EL (cell line): ENCODE measurements at regions not wholly inside any gene's neighbourhood (a gene's known extent, or its start where the extent isn't known, plus 50 kb on each side); places are given as distances from the start of the nearest gene placed in this dataset.

Experiments used
- DNase-seq: peaks from one replicate; pipeline ENCODE4 v3.0.0-alpha.2; 2016

DNA sequence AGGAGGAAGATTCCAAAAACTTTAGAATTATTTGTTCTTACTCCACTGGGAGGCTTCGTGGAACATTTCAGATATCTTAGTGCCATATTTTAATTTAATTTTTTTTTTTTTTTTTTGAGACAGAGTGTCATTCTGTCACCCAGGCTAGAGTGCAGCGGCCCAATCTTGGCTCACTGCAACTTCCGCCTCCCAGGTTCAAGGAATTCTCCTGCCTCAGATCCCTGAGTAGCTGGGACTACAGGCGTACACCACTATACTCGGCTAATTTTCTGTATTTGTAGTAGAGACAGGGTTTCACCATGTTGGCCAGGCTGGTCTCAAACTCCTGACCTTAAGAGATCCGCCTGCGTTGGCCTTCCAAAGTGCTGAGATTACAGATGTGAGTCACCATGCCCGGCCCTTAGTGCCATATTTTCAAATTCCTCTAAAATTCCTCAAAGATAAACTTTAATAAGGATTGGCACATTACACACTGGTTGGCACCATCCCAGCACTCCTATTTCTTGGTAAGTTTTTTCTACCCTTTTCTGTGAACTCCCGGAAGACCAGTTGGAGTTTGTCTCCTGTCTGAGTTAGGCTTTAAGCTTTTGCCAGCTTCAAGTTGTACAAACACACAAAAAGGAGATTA is 693.7 kb downstream of the MCTP2 start:
- DNase-seq: no peak

DNA sequence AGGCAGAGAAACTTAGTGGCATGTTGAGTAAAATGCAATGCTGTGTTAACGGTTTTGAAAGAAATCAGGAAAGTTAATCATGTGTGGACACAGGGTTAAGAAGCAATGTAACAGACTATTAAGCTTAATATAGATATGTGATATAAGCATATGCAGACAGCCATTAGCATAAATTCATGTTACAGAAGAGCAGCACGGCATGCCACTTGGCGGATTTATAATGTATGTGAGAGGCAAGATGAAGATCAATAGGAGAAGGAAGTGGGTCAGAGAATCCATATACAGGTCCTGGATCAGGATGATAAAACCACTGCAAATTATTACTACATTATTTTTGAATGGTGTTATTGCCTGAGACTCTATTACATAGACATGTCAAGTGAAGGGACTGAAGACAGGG is 694.3 kb downstream of the MCTP2 start:
- DNase-seq: no peak

DNA sequence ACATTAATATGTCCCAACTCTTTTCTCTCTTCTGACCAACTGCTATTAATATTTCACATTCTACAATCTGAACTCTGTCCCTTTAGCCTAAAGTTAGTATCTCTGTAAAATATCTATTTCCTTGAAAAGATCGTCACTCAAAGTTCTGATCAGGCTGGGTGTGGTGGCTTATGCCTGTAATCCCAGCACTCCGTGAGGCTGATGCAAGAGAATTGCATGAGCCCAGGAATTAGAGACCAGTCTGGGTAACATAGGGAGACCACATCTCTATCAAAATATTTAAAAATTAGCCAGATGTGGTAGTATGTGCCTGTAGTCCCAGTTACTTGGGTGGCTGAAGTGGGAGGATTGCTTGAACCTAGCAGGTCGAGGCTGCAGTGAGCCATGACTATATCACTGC is 695.6 kb downstream of the MCTP2 start:
- no peak for DNase-seq

DNA sequence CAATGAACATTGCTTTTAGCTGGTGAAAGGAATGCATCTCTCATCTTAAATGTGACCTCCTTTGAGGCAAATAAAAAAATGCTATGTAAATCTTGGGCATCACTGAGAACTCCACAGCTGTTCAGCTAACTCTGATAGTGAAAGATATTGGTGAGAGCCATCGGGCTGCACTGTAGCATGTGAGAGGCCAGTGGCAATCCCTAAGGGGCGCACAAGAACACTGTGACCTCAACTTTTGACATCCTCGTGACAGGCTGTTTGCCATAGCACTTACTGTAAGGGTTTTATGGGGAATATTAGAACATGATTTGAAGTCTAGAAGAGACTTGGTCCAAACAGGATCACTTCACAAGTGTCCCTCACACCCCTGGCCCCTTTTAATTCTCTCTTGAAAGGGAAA is 697.9 kb downstream of the MCTP2 start:
- DNase-seq: no peak

DNA sequence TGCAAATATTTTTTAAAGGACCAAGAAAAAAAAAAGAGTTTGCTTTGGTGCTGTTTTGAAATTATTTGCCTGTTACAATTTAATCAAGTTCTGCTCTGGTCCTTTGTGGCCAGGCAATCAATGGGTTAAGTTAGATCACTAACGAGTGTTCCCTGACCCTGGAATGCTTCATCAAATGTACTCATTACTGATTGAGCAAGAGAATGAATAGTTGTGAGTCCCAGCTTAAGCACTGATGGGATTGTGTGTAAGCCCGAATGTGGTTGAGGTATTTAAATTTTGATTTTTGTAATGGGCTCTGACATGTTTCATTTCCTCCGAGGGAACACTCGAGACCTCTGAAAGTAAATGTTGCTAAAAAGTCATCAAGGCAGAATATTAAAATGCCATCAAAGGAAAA is 699.1 kb downstream of the MCTP2 start:
- DNase-seq: no peak

DNA sequence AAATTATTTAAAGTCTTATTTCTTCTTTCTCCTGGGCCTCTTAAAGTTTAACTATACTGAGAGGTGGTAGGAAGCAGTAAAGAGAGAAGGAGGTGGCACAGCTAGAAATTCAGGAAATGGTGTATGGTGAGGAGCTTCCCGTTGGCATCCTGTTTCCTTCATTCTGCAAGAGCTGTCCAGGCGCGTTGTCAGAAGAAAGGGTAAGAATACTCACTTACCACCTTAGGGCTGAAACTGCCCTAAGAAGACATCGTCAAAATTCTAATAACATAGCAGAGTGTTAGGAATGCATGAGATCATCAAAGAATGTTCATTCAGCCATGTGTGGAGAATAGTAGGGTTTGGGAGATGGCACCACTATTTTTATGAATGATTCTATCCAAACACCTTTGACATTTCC is 699.6 kb downstream of the MCTP2 start:
- no peak for DNase-seq

DNA sequence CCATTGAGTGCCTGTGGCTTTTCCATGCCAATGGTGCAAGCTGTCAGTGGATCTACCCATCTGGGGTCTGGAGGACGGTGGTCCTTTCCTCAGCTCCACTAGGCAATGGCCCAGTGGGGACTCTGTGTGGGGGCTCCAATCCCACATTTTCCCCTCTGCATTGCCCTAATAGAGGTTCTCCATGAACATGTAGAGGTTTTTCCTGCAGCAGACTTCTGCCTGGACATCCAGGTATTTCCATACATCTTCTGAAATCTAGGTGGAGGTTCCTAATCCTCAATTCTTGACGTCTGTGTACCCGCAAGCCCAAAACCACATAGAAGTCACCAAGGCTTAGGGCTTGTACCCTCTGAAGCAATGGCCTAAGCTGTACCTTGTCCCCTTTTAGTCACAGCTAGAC is 703.1 kb downstream of the MCTP2 start:
- no peak for DNase-seq

DNA sequence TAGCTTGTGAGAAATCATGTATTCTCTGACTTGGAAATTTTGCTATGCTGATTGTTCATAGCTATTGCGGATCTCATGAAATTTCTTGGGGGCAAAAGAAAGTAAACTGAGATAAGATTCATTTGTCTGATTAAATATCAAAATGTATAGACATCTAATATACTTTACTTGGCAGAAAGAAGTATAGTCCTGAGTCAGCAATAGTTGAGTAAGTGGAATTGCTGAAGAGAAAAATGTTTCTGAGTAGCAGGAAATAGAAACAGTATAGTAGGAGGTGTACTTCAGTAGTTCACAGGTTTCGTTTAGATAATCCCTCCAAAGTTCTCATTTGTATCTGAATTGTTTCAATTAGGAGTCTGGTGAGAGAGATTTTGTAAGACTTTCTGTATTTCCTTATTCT is 705.9 kb downstream of the MCTP2 start:
- DNase-seq: no peak

DNA sequence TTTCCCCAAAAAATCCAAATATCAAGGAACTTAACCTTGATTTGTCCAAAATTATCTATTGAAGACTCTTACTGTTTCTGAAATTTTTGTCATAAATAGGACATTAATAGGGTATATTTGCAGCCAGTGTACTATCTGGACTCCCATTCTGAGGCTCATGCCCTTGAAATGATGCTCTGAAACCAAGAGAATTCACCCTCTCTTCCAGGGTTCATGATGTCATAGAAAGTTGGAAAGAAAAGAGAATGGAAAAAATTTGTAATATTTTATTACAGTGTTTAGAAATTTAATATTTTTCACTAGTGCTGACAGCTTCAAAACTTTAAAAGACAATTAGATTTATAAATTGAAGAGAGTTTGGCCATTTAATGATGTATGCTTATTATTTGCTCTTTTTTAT is 712.5 kb downstream of the MCTP2 start:
- no peak for DNase-seq

DNA sequence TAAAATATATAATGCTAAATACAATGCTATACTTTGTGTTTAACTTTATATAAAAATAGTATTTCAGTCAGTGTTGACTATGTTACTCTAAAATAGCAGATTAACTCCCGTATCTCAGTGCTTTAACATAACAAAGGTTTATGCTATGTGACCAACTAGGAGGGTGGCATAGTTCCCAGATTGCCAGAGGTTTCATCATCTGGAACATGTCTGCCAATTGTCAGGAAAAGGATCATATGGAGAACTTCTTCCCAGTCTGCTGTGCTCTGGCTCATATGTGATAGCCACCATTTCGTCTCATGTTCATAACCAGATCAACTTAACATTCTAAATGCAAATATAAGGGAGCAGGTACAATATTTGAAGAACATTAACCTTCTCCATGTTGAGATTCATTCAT is 720.2 kb downstream of the MCTP2 start:
- no peak for DNase-seq

DNA sequence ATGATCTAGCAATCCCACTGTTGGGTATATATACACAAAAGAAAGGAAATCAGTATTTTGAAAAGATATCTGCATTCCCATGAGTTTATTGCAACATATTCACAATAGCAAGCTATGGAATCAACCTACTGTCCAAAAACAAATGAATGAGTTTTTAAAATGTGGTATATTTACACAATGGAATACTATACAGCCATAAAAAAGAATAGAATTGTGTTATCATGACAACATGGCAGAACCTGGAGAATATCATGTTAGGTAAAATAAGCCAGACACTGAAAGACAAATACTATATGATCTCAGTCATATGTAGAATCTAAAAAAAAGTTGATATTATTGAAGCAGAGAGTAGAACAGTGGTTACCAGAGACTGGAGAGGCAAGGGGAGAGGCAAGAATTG is 732.6 kb downstream of the MCTP2 start:
- no peak for DNase-seq

DNA sequence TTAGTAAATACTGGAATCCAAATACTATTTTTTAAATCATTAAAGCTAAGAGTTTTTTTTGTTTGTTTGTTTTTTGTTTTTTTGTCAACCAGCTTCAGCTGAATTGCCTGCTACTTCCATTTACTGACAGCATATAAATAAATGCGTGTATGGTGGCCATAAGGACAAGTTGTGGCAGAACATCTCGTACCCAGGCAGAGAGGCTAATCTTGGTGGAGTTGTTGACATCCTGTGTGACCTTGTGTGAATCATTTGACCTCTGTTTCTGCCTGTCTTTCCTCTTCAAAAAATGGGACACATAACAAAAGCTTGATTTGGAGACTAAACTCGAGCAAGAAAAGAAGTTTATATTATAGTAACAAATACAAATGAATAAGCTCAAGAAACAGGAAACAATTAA is 734.2 kb downstream of the MCTP2 start:
- DNase-seq: peak; percentile 5

DNA sequence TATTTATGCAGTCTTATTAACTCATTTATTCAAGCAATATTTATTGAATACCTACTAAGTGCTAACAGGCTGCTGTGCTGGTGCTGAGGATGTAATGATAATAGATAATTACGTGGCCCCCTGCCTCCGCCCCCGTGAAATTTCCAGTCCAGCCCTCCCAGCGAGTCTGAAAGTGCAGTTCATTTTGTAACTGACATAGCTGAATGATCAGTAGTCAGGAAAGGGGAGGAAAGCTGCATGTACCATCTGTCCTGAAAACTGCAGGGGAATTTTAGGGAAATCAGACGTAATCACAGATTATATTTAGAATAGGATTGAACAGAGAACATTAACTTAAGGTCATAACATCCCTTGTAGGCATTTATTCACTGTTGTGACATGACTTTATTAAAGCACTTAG is 736.8 kb downstream of the MCTP2 start:
- no peak for DNase-seq

DNA sequence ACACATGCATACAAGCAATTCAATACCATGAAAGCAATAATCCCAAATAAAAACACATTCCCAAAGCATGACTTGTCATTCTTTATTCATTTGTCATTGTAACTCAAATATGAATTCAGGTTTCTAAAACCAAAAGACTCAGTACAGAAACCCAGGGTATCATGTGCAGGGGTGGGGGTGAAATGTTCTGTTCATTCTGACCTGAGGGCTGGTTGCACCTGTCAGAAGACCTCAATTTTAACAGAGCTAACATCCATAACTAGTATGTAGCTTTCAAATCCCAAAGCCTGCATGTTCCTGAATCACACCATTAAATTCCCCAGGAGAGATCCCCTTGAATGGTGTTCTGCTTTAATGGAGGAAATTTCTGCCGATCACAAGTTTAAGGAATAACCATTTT is 738.7 kb downstream of the MCTP2 start:
- no peak for DNase-seq

DNA sequence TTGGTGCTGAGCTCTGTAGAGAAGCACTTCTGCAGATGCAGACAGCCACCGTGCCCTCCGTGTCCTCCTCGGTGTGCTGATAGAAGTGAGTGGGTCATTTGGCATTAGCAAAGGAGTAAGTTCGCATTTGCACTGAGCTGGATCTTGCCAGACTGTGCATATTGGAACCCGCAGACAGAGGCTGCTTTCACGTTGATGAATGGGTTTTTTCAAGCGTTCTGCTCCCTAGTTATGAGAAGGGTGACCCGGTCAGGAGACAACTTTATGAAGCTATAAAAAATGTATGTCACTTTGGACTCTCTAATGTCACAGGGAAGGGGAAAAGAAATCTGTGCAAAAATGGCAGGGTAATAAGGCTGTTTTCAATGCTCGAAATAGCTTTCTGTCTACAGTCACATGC is 739.4 kb downstream of the MCTP2 start:
- no peak for DNase-seq

DNA sequence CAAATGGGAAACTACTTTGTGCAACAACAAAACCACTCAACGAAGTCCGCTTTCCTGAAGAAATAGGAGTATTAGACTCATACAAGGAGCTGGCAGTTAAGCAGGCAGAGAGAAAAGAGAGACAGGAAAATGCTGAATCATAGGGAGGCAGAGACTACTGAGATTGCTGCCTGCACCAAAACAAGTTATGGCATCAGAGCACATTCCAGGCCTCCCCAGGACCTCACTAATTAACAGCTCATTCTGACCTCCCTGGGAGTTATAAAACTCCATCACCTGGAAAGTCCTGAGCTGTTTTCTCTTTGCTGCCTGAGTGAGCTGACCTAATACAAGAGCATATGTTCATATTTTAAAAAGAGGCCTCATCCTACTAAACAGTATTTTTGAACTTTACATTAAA is 741.0 kb downstream of the MCTP2 start:
- DNase-seq: peak; percentile 2

DNA sequence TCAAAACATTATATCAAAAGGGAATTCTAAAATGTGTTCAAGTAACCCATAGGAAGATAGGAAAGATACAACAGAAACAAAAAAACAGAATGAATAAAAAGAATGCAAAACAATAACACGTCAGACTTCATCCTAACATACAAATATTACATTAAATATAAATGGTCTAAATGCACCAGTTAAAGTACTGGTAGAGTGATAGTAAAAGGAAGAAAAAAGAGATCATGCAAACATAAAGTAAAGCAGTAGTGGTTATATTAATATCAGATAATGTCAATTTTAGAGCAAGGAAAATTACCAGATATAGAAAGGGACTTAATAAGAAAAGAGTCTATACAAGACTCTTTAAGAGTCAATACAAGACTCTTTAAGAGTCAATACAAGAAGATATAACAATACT is 755.7 kb downstream of the MCTP2 start:
- DNase-seq: no peak

DNA sequence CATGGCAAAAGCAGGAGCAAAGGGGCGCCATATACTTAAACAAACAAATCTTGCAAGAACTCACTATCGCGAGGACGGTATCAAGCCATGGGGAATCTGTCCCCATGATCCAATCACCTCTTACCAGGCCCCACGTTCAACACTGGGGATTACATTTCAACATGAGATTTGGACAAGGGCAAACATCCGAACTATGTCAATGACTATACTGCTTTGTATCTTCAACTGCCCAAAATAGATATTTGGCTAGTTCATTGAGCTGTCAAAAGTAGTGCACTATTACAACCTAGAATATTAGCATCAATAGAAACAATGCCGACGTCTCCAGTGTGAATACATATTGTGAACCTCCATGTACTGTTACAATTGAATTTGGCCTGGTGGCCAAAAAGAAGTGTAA is 760.4 kb downstream of the MCTP2 start:
- no peak for DNase-seq

DNA sequence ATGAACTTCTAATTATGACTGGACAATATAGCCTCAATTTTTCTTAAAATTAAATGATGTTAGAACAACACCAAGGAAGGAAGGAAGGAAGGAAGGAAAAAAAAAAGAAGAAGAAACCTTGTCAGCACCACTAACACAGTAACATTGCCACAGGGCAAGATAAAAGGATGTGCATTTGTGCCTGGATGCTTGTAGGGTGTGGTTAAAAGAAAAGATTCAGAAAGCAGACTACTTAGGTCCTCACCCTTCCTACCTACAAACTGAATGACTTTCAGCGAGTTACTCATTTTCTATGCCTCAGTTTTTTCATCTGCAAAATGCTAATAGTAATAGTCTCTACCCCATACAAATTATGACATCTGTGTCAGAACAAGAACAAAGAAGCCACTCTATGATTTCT is 778.3 kb downstream of the MCTP2 start:
- no peak for DNase-seq

DNA sequence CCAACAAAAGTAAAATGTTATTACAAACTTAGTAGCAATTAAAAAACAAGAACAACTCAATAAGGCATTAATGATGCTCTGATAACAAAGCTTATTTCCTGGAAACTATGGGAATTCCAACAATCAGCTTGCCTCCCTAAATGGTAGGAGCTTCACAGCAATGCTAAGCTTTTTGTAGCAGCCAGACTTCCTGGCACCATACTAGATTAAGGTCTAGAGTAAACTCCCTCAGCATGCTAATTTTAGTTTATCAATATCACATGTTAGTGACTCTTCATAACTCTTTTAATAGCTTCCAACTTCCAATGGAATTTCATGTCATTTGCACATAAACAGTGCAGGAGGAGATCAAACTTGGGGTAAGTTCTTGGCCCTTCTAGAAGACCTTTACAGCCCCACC is 782.0 kb downstream of the MCTP2 start:
- no peak for DNase-seq

DNA sequence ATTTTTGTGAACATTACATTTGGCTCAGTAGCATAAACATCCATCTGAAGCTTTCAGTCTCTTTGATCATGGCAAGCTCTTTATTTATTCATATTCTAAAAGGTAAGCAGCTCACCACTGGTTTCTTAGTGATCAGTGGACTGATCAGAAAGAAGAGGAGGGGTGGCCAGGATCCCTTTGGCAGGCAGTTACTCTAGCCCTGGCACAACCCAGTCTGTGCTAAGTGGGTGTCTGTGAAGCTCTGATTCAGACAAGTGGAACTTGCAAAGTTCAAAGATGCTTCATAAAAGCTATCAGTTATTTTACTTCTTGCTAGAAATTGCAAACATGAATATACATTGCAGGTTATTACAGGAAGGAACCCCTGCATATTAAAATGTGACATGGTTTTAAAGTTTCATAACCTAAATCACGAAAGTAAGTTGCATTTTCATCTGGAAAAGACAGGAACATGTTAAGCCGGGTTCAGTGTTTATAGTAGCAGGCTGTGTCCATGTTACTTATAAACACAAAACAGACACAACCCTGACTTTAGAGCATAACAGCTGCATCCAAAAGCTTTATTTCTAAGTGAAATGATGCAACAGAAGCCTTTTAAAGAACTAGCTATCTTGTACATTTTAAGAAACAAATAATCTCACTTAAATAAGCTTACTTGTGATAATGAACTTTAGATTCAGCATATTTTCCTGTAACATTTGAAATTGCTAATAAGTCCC is 785.3 kb downstream of the MCTP2 start:
- peak; percentile 23 for DNase-seq

DNA sequence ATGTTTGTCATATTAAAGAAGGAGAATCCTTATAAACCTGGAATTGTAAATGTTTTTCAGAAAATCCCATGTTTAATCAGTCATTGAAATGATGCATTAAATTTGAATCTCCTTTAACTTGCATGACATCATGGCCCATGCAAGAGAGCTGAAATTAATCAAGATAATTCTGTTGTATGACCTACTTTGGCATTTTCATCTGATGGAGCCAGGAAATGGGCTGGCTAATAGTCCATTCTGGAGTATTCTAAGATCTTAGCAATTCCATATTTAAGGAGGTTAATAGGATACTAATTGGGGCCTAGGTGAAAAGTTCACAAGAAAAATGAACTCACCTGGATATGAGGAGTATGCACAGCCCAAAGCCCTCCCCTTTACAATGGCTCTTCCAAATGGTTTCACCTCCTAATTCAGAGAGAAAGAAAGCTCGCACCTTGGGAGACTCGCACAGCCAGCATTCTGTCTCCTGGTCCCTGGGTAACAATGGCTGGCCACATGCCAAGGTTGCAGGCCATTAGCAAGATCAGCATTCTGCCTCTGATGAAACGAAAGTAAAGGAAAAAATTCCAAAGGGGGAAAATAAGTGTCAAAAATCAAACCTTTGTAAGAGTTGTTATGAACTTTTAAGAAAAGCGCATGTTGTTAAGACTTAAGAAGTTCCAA is 786.4 kb downstream of the MCTP2 start:
- no peak for DNase-seq

DNA sequence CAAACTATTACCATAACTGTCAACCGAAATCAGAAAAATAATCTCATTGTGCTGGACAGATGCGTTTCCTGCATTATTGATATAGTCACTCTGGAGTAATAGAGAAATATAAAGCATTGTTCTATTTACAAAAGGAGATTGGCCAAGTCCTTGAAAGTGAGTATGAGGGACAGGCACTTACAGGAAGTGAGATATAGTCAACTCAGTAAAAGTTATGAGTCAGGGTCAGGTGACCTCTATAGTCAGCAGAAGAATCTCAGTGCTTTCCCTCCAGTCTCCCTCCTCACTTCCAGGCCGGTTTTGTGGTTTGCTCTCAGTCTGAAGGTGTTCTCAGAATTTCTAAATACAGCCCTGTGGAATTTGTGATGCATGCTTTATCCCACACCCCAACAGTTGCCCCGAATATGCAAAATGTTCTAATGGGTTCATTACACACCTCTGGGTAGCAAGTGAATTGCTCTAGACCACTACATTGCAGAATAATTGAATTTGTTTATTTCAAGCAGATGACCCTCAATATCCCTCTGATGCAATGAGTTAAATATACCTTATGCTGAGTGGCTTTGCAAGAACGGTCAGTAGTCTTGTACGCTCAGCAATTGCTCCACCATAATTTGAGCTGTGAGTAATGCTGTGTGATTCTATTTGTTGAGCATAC is 787.7 kb downstream of the MCTP2 start:
- peak; percentile 79 for DNase-seq

DNA sequence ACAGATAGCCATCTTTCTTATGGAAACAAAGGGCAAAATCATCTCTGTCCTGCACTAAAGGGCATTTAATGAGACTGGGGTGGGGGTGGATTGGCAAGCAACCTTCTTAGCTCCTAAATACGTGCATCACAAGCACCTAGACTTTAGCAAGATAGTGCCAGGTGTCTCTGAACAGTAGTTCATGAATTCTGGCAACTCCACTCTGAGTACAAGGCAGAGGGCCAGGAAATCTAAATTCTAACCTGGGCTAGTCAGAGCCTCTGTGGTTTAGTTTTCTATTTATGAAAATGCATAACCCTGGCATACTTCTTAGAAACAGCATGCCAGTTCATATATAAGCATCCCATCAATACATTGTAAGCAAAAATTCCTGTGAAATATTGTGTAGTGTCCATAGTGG is 788.5 kb downstream of the MCTP2 start:
- no peak for DNase-seq
